Loucy (cell line): ENCODE measurements at regions not wholly inside any gene's neighbourhood (a gene's known extent, or its start where the extent isn't known, plus 50 kb on each side); places are given as distances from the start of the nearest gene placed in this dataset.

Source experiments
- CTCF ChIP-seq: fragments of 200-600 bp; sonication (generic); conservative IDR thresholded peaks from 2 replicates; pipeline ENCODE4 v1.5.1; 2014; ENCODE audit warnings: mild to moderate bottlenecking, antibody characterized with exemption, low read length
- EZH2phosphoT487 ChIP-seq: fragments of 200-600 bp; IDR thresholded peaks from 2 replicates; pipeline ENCODE4 v1.6.1; 2018; ENCODE audit warnings: antibody characterized with exemption, mild to moderate bottlenecking, moderate library complexity, borderline replicate concordance

- TF ChIP-seq CTCF (no peak), EZH2phosphoT487 (no peak)
Measured at GRCh38 chr6:154888421-154889295, 106.5 kb upstream of the TIAM2 start.
